H9 (cell line): ENCODE measurements at regions not wholly inside any gene's neighbourhood (a gene's known extent, or its start where the extent isn't known, plus 50 kb on each side); places are given as distances from the start of the nearest gene placed in this dataset.

ENCODE experiments used
- DNase-seq: peaks from one replicate; pipeline ENCODE4 v3.0.0-alpha.2; 2017
- H2AFZ ChIP-seq: one replicate; pipeline ENCODE4 v1.6.1; 2013; ENCODE audit warnings: mild to moderate bottlenecking, low read length, control low read depth, moderate library complexity
- H2AK5ac ChIP-seq: 2 replicates; pipeline ENCODE4 v1.6.1; 2013; ENCODE audit warnings: low read length, control low read depth, mixed read lengths; ENCODE audit not compliant: insufficient read length
- H2BK120ac ChIP-seq: one replicate; pipeline ENCODE4 v1.6.1; 2013; ENCODE audit warnings: low read depth, mild to moderate bottlenecking, low read length, control low read depth, inconsistent platforms; ENCODE audit not compliant: poor library complexity, severe bottlenecking
- H2BK12ac ChIP-seq: 2 replicates; pipeline ENCODE4 v1.6.1; 2013; ENCODE audit warnings: low read length, control low read depth, mixed read lengths, low read depth; ENCODE audit not compliant: insufficient read length
- H2BK15ac ChIP-seq: 2 replicates; pipeline ENCODE4 v1.6.1; 2013; ENCODE audit warnings: low read depth, low read length, control low read depth
- H2BK20ac ChIP-seq: one replicate; pipeline ENCODE4 v1.6.1; 2013; ENCODE audit warnings: low read depth, mild to moderate bottlenecking, low read length, control low read depth, inconsistent platforms; ENCODE audit not compliant: poor library complexity, severe bottlenecking
- H2BK5ac ChIP-seq: 2 replicates; pipeline ENCODE4 v1.6.1; 2013; ENCODE audit warnings: low read length, control low read depth, mixed read lengths; ENCODE audit not compliant: insufficient read length
- H3K14ac ChIP-seq: 2 replicates; pipeline ENCODE4 v1.6.1; 2013; ENCODE audit warnings: low read length, control low read depth; ENCODE audit not compliant: insufficient read depth
- H3K18ac ChIP-seq: 2 replicates; pipeline ENCODE4 v1.6.1; 2013; ENCODE audit warnings: low read depth, mild to moderate bottlenecking, mixed read lengths, low read length, control low read depth; ENCODE audit not compliant: insufficient read length
- H3K23ac ChIP-seq: 2 replicates; pipeline ENCODE4 v1.6.1; 2013; ENCODE audit warnings: low read length, control low read depth, mixed read lengths, low read depth; ENCODE audit not compliant: insufficient read length
- H3K23me2 ChIP-seq: 2 replicates; pipeline ENCODE4 v1.6.1; 2013; ENCODE audit warnings: low read depth, mild to moderate bottlenecking, mixed read lengths, low read length, control low read depth; ENCODE audit not compliant: insufficient read length, poor library complexity, severe bottlenecking
- H3K27ac ChIP-seq: 2 replicates; pipeline ENCODE4 v1.5.1; 2013; ENCODE audit warnings: low read length, control low read depth, mixed read lengths, low read depth; ENCODE audit not compliant: insufficient read length
- H3K27me3 ChIP-seq: 2 replicates; pipeline ENCODE4 v1.6.1; 2013; ENCODE audit warnings: low read length, control low read depth, inconsistent platforms; ENCODE audit not compliant: insufficient read depth
- H3K4ac ChIP-seq: 2 replicates; pipeline ENCODE4 v1.6.1; 2013; ENCODE audit warnings: low read depth, mild to moderate bottlenecking, control low read depth, inconsistent platforms, low read length, moderate library complexity
- H3K4me1 ChIP-seq: 2 replicates; pipeline ENCODE4 v1.6.1; 2013; ENCODE audit warnings: low read length, control low read depth, inconsistent platforms; ENCODE audit not compliant: insufficient read depth
- H3K4me2 ChIP-seq: 2 replicates; pipeline ENCODE4 v1.6.1; 2013; ENCODE audit warnings: low read length, control low read depth, mixed read lengths; ENCODE audit not compliant: insufficient read length, insufficient read depth
- H3K56ac ChIP-seq: 2 replicates; pipeline ENCODE4 v1.6.1; 2013; ENCODE audit warnings: low read depth, mild to moderate bottlenecking, mixed read lengths, low read length, control low read depth; ENCODE audit not compliant: insufficient read length
- H3K79me1 ChIP-seq: 2 replicates; pipeline ENCODE4 v1.6.1; 2013; ENCODE audit warnings: low read depth, mild to moderate bottlenecking, moderate library complexity, low read length, control low read depth, inconsistent platforms; ENCODE audit not compliant: insufficient read depth, poor library complexity, severe bottlenecking
- H3K79me2 ChIP-seq: 2 replicates; pipeline ENCODE4 v1.6.1; 2013; ENCODE audit warnings: low read length, control low read depth, inconsistent platforms; ENCODE audit not compliant: insufficient read depth
- H3K9ac ChIP-seq: 2 replicates; pipeline ENCODE4 v1.6.1; 2013; ENCODE audit warnings: low read length, control low read depth, mixed read lengths; ENCODE audit not compliant: insufficient read length; ENCODE audit errors: extremely low read depth
- H3K9me3 ChIP-seq: one replicate; pipeline ENCODE4 v1.6.1; 2013; ENCODE audit warnings: low read depth, low read length, inconsistent platforms; ENCODE audit not compliant: control insufficient read depth
- H3T11ph ChIP-seq: one replicate; pipeline ENCODE4 v1.6.1; 2013; ENCODE audit warnings: mild to moderate bottlenecking, low read length, control low read depth, inconsistent platforms
- H4K20me1 ChIP-seq: one replicate; pipeline ENCODE4 v1.6.1; 2013; ENCODE audit not compliant: control insufficient read depth, insufficient read length, insufficient read depth
- H4K5ac ChIP-seq: 2 replicates; pipeline ENCODE4 v1.6.1; 2013; ENCODE audit warnings: low read depth, mild to moderate bottlenecking, mixed read lengths, low read length, control low read depth; ENCODE audit not compliant: insufficient read length
- H4K8ac ChIP-seq: replicated peaks from 2 replicates; pipeline ENCODE4 v1.6.1; 2013; ENCODE audit warnings: low read length, control low read depth, mixed read lengths, low read depth; ENCODE audit not compliant: insufficient read length
- H4K91ac ChIP-seq: 2 replicates; pipeline ENCODE4 v1.6.1; 2013; ENCODE audit warnings: low read depth, mild to moderate bottlenecking, moderate library complexity, mixed read lengths, low read length, control low read depth; ENCODE audit not compliant: insufficient read length
- H3K27ac Mint-ChIP-seq, 3 experiments: 2 replicates in 2 of 3; 3 replicates in 1 of 3; pipeline ENCODE4 v1.8.0; 2020 to 2021; ENCODE audit warnings: mixed read lengths in 3 of 3, mild to moderate bottlenecking in 1 of 3, moderate library complexity in 1 of 3
- H3K27me3 Mint-ChIP-seq: 2 replicates; pipeline ENCODE4 v1.8.0; 2021; ENCODE audit warnings: low read depth, mild to moderate bottlenecking, moderate library complexity, mixed read lengths
- H3K36me3 Mint-ChIP-seq, 3 experiments: 2 replicates in 2 of 3; 3 replicates in 1 of 3; pipeline ENCODE4 v1.8.0; 2020 to 2021; ENCODE audit warnings: low read depth in 3 of 3, mixed read lengths in 3 of 3; ENCODE audit not compliant: insufficient read depth in 1 of 3
- H3K4me1 Mint-ChIP-seq, 2 experiments: 2 replicates each; pipeline ENCODE4 v1.8.0; 2020; ENCODE audit warnings: mixed read lengths in 2 of 2
- H3K4me3 Mint-ChIP-seq, 2 experiments: 2 replicates in 1 of 2; 3 replicates in 1 of 2; pipeline ENCODE4 v1.8.0; 2020 to 2021; ENCODE audit warnings: mild to moderate bottlenecking in 2 of 2, mixed read lengths in 2 of 2, moderate library complexity in 1 of 2
- H3K9me3 Mint-ChIP-seq, 2 experiments: 2 replicates in 1 of 2; 3 replicates in 1 of 2; pipeline ENCODE4 v1.8.0; 2020; ENCODE audit warnings: mild to moderate bottlenecking in 2 of 2, mixed read lengths in 2 of 2, moderate library complexity in 1 of 2
- CTCF ChIP-seq: fragments of 200-600 bp; sonication (generic); conservative IDR thresholded peaks from 3 replicates; pipeline ENCODE4 v1.8.0; 2021; ENCODE audit warnings: antibody characterized with exemption, mild to moderate bottlenecking

DNA sequence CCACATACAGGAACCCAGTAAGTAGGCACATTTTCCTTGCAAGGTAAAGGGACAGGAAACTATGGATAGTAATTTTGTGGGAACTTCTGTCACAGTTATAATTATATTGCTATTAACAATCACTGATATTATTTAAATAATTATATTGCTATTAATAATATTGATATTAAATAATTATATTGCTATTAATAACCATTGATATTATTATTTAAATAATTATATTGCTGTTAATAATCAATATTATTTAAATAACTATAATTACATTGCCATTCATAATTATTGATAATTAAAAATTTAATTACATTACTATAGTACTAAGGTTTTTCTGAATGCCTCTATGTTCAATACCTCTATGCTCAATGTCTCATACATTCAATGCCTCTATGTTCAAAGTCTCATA, 385.6 kb upstream of the SGCD start:
- H3K18ac ChIP-seq, result no peak overlapping the region
- Mint-ChIP-seq H3K9me3 (no peaks in the 10 kb centered on the region), H3K36me3 (no peaks in the 10 kb centered on the region), H3K27ac (no peak overlapping the region), H3K4me1 (peaks cover 0 to 5% of the 10 kb centered on the region in 2 experiments; a peak in 1 of 4 replicates), H3K4me3 (no peak overlapping the region), H3K27me3 (no peaks in the 10 kb centered on the region)
- H3K23ac ChIP-seq, result no peak overlapping the region
- H3K9ac ChIP-seq, result no peak overlapping the region
- H2BK120ac ChIP-seq, result no peak overlapping the region
- H4K8ac ChIP-seq, result no peak overlapping the region
- no peak overlapping the region for H3K27ac ChIP-seq
- no peak overlapping the region for H2BK5ac ChIP-seq
- no peak overlapping the region for H3K56ac ChIP-seq
- no peaks in the 10 kb centered on the region for H3K79me1 ChIP-seq
- H3K4me2 ChIP-seq, result no peak overlapping the region
- no peak overlapping the region for H3T11ph ChIP-seq
- H2BK15ac ChIP-seq, result no peak overlapping the region
- H4K5ac ChIP-seq, result no peak overlapping the region
- H3K27me3 ChIP-seq, result no peaks in the 10 kb centered on the region
- DNase-seq, result no peak
- no peaks in the 10 kb centered on the region for H3K9me3 ChIP-seq
- H4K91ac ChIP-seq, result no peak overlapping the region
- H2BK20ac ChIP-seq, result no peak overlapping the region
- H3K14ac ChIP-seq, result no peak overlapping the region
- H2AFZ ChIP-seq, result no peak overlapping the region
- H2AK5ac ChIP-seq, result no peak overlapping the region
- no peaks in the 10 kb centered on the region for H3K23me2 ChIP-seq
- H3K4ac ChIP-seq, result no peak overlapping the region
- H3K79me2 ChIP-seq, result no peaks in the 10 kb centered on the region
- no peak overlapping the region for H2BK12ac ChIP-seq
- no peak for TF ChIP-seq CTCF
- H3K4me1 ChIP-seq, result no peaks in the 10 kb centered on the region
- no peaks in the 10 kb centered on the region for H4K20me1 ChIP-seq
